ENCODE measurements at regions not wholly inside any gene's neighbourhood (a gene's known extent, or its start where the extent isn't known, plus 50 kb on each side); places are given as distances from the start of the nearest gene placed in this dataset.
A peak's percentile ranks its signal among the peaks of the same experiment; 100 is the strongest.
"Not testable (repeated sequence)": the region's sequence is repeated elsewhere in the genome, so short reads cannot be mapped to it uniquely, and the experiment has no call there.

DNA sequence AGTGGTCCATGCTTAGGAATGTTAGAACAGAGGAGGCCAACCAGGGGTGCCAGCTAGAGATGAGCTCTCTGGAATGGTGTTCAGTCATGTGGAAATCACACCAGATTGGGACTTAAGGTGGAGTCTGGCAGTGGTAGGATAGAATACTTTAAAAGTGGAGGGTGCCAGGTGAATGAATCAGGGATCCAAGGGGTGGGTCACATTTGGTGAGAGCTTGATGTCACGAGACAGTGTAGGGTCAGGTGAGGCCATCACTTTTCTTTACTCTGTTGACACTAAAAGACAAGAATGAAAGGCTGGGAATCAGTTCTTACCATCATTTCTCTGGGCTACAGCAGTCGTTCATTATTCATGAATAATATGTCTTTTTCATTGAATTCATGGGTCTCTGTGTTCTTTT lies 73.8 kb upstream of the FAM153A start:
- H3K9ac ChIP-seq (ENCODE audit: extremely low read depth, insufficient read length, low read length); H3K79me1 ChIP-seq (ENCODE audit: insufficient read depth, low read depth, low read length, poor library complexity, severe bottlenecking); H3K23me2 ChIP-seq (ENCODE audit: insufficient read length, low read depth, low read length, poor library complexity, severe bottlenecking); H3K4me1 Mint-ChIP-seq; H3K27ac ChIP-seq (ENCODE audit: insufficient read length, low read depth, low read length); H4K5ac ChIP-seq (ENCODE audit: insufficient read length, low read depth, low read length); H3K14ac ChIP-seq (ENCODE audit: insufficient read depth, low read length); H2BK5ac ChIP-seq (ENCODE audit: insufficient read length, low read length); DNase-seq; H4K91ac ChIP-seq (ENCODE audit: insufficient read length, low read depth, low read length); H3K4me3 Mint-ChIP-seq; H3K23ac ChIP-seq (ENCODE audit: insufficient read length, low read depth, low read length); H3K9me3 ChIP-seq (ENCODE audit: control insufficient read depth, low read depth, low read length); H2BK15ac ChIP-seq (ENCODE audit: low read depth, low read length); H3K27me3 Mint-ChIP-seq (ENCODE audit: low read depth); H4K8ac ChIP-seq (replicated peaks; ENCODE audit: insufficient read length, low read depth, low read length); H3K9me3 Mint-ChIP-seq; H3K4me1 ChIP-seq (ENCODE audit: insufficient read depth, low read length); H2AFZ ChIP-seq (ENCODE audit: low read length); H2BK12ac ChIP-seq (ENCODE audit: insufficient read length, low read depth, low read length); H3K18ac ChIP-seq (ENCODE audit: insufficient read length, low read depth, low read length); H3K27ac Mint-ChIP-seq; H3K79me2 ChIP-seq (ENCODE audit: insufficient read depth, low read length); H3K27me3 ChIP-seq (ENCODE audit: insufficient read depth, low read length); H3K4ac ChIP-seq (ENCODE audit: low read depth, low read length); H3K56ac ChIP-seq (ENCODE audit: insufficient read length, low read depth, low read length); H2AK5ac ChIP-seq (ENCODE audit: insufficient read length, low read length); H2BK120ac ChIP-seq (ENCODE audit: low read depth, low read length, poor library complexity, severe bottlenecking); H2BK20ac ChIP-seq (ENCODE audit: low read depth, low read length, poor library complexity, severe bottlenecking); H3K36me3 Mint-ChIP-seq (ENCODE audit: insufficient read depth in 1 of 3, low read depth in 3 of 3); H3K4me2 ChIP-seq (ENCODE audit: insufficient read depth, insufficient read length, low read length); H3T11ph ChIP-seq (ENCODE audit: low read length); H4K20me1 ChIP-seq (ENCODE audit: control insufficient read depth, insufficient read depth, insufficient read length): not testable (repeated sequence)
- WGBS (ENCODE audit: extremely low coverage, insufficient read length, low lambda C conversion rate): no CpG with 5 or more reads among the region's 2 CpGs

DNA sequence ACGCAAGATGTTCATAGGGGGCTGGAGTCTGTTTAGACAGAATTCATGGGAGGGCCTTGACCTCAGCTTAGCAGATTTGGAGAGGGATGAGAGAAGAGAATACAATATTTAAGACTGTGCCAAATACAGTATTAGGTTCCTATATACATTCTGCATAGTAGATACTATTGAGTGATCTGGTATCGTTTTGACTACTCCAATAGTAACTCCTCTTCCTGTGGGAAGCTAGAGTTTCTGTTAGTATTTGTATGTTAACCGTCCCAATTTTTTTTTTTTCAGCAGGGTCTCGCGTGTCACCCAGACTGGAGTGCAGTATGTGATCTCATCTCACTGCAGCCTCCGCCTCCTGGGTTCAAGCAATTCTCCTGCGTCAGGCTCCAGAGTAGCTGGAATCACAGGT lies 65.2 kb upstream of the FAM153A start:
- H3K23me2 ChIP-seq (ENCODE audit: insufficient read length, low read depth, low read length, poor library complexity, severe bottlenecking); H3K79me1 ChIP-seq (ENCODE audit: insufficient read depth, low read depth, low read length, poor library complexity, severe bottlenecking); DNase-seq; H3K4me2 ChIP-seq (ENCODE audit: insufficient read depth, insufficient read length, low read length); H3K56ac ChIP-seq (ENCODE audit: insufficient read length, low read depth, low read length); H3K4ac ChIP-seq (ENCODE audit: low read depth, low read length); H2BK12ac ChIP-seq (ENCODE audit: insufficient read length, low read depth, low read length); H4K91ac ChIP-seq (ENCODE audit: insufficient read length, low read depth, low read length); H3K23ac ChIP-seq (ENCODE audit: insufficient read length, low read depth, low read length); H3K27me3 Mint-ChIP-seq (ENCODE audit: low read depth); H2BK5ac ChIP-seq (ENCODE audit: insufficient read length, low read length); H3K36me3 Mint-ChIP-seq (ENCODE audit: insufficient read depth in 1 of 3, low read depth in 3 of 3); H3K4me1 ChIP-seq (ENCODE audit: insufficient read depth, low read length); H2BK15ac ChIP-seq (ENCODE audit: low read depth, low read length); H3K9me3 Mint-ChIP-seq; H4K8ac ChIP-seq (replicated peaks; ENCODE audit: insufficient read length, low read depth, low read length); H2AFZ ChIP-seq (ENCODE audit: low read length); H4K5ac ChIP-seq (ENCODE audit: insufficient read length, low read depth, low read length); H2BK120ac ChIP-seq (ENCODE audit: low read depth, low read length, poor library complexity, severe bottlenecking); H3K9me3 ChIP-seq (ENCODE audit: control insufficient read depth, low read depth, low read length); H3K18ac ChIP-seq (ENCODE audit: insufficient read length, low read depth, low read length); H3K4me1 Mint-ChIP-seq; H3K79me2 ChIP-seq (ENCODE audit: insufficient read depth, low read length); H3K4me3 Mint-ChIP-seq; H2AK5ac ChIP-seq (ENCODE audit: insufficient read length, low read length); H3T11ph ChIP-seq (ENCODE audit: low read length); H3K9ac ChIP-seq (ENCODE audit: extremely low read depth, insufficient read length, low read length); H3K27me3 ChIP-seq (ENCODE audit: insufficient read depth, low read length); H3K14ac ChIP-seq (ENCODE audit: insufficient read depth, low read length); H4K20me1 ChIP-seq (ENCODE audit: control insufficient read depth, insufficient read depth, insufficient read length); H2BK20ac ChIP-seq (ENCODE audit: low read depth, low read length, poor library complexity, severe bottlenecking); H3K27ac ChIP-seq (ENCODE audit: insufficient read length, low read depth, low read length); H3K27ac Mint-ChIP-seq: not testable (repeated sequence)
- no CpG with 5 or more reads among the region's 7 CpGs for WGBS (ENCODE audit: extremely low coverage, insufficient read length, low lambda C conversion rate)

DNA sequence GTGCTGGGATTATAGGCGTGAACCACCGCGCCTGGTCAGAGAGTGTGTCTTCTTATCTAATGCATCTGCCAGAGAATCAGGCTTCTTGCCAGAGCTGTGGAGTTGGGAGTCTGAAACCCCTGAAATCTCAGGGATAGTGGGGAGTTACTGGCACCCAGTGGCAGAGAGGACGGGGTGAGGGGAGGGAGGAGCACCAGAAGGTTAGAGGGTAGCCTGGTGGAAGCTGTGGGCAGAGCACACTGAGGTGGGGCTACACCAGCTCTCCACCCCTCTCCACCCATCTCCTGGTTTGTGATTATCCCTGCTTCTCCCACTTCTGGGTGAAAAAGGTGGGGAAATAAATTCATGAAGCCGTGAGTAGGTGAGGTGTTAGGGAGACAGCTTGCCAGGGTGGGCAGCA lies 63.9 kb upstream of the FAM153A start:
- H2BK15ac ChIP-seq (ENCODE audit: low read depth, low read length); H3K4me1 Mint-ChIP-seq; H4K5ac ChIP-seq (ENCODE audit: insufficient read length, low read depth, low read length); H2BK5ac ChIP-seq (ENCODE audit: insufficient read length, low read length); H3K14ac ChIP-seq (ENCODE audit: insufficient read depth, low read length); H3K9ac ChIP-seq (ENCODE audit: extremely low read depth, insufficient read length, low read length); H3K4me3 Mint-ChIP-seq; H3K23me2 ChIP-seq (ENCODE audit: insufficient read length, low read depth, low read length, poor library complexity, severe bottlenecking); H2AFZ ChIP-seq (ENCODE audit: low read length); H4K8ac ChIP-seq (replicated peaks; ENCODE audit: insufficient read length, low read depth, low read length); H3K4me2 ChIP-seq (ENCODE audit: insufficient read depth, insufficient read length, low read length); H3K4me1 ChIP-seq (ENCODE audit: insufficient read depth, low read length); H3K27me3 ChIP-seq (ENCODE audit: insufficient read depth, low read length); H3K18ac ChIP-seq (ENCODE audit: insufficient read length, low read depth, low read length); H3K27me3 Mint-ChIP-seq (ENCODE audit: low read depth); H2BK20ac ChIP-seq (ENCODE audit: low read depth, low read length, poor library complexity, severe bottlenecking); H3K79me1 ChIP-seq (ENCODE audit: insufficient read depth, low read depth, low read length, poor library complexity, severe bottlenecking); H3K56ac ChIP-seq (ENCODE audit: insufficient read length, low read depth, low read length); H3T11ph ChIP-seq (ENCODE audit: low read length); H3K23ac ChIP-seq (ENCODE audit: insufficient read length, low read depth, low read length); H2AK5ac ChIP-seq (ENCODE audit: insufficient read length, low read length); H2BK12ac ChIP-seq (ENCODE audit: insufficient read length, low read depth, low read length); H2BK120ac ChIP-seq (ENCODE audit: low read depth, low read length, poor library complexity, severe bottlenecking); H3K9me3 Mint-ChIP-seq; H3K27ac ChIP-seq (ENCODE audit: insufficient read length, low read depth, low read length); H4K20me1 ChIP-seq (ENCODE audit: control insufficient read depth, insufficient read depth, insufficient read length); H3K9me3 ChIP-seq (ENCODE audit: control insufficient read depth, low read depth, low read length); H3K27ac Mint-ChIP-seq; H3K4ac ChIP-seq (ENCODE audit: low read depth, low read length); H4K91ac ChIP-seq (ENCODE audit: insufficient read length, low read depth, low read length); H3K79me2 ChIP-seq (ENCODE audit: insufficient read depth, low read length); H3K36me3 Mint-ChIP-seq (ENCODE audit: insufficient read depth in 1 of 3, low read depth in 3 of 3): not testable (repeated sequence)
- DNase-seq: peak; percentile 24
- WGBS (ENCODE audit: extremely low coverage, insufficient read length, low lambda C conversion rate): no CpG with 5 or more reads among the region's 5 CpGs
